PC-9 (cell line): ENCODE measurements at regions not wholly inside any gene's neighbourhood (a gene's known extent, or its start where the extent isn't known, plus 50 kb on each side); places are given as distances from the start of the nearest gene placed in this dataset.

Experiments
- CTCF ChIP-seq: fragments of 200-600 bp; sonication (generic); conservative IDR thresholded peaks from 2 replicates; pipeline ENCODE4 v1.6.1; 2017; ENCODE audit warnings: mixed run types, antibody characterized with exemption, mild to moderate bottlenecking, moderate library complexity
- EZH2 ChIP-seq: fragments of 200-600 bp; sonication (generic); IDR thresholded peaks from 2 replicates; pipeline ENCODE4 v1.8.0; 2017; ENCODE audit warnings: antibody characterized with exemption, low read depth

GRCh38 chr7:46206476-46207060 is 285.5 kb upstream of the IGFBP3 start:
- TF ChIP-seq CTCF, result no peak
- TF ChIP-seq EZH2, result no peak
